GM18499 (cell line): ENCODE measurements at regions not wholly inside any gene's neighbourhood (a gene's known extent, or its start where the extent isn't known, plus 50 kb on each side); places are given as distances from the start of the nearest gene placed in this dataset.

Source experiments
- ATAC-seq: cut with Tn5 transposase; IDR thresholded peaks from one replicate; pipeline ENCODE4 v1.9.1; 2021; ENCODE audit warnings: moderate number of reproducible peaks; ENCODE audit not compliant: insufficient read depth, unreplicated experiment

- ATAC-seq, result no peak
These were observed 165.9 kb downstream of the BLID start for GRCh38 chr11:121950160-121950559.

- ATAC-seq, result no peak
These were observed 169.5 kb downstream of the BLID start for GRCh38 chr11:121946514-121946913.

GRCh38 chr11:121944556-121945230, 171.3 kb downstream of the BLID start:
- no peak for ATAC-seq

GRCh38 chr11:121938076-121938475, 177.9 kb downstream of the BLID start:
- ATAC-seq, result no peak

- no peak for ATAC-seq
These were observed 179.1 kb downstream of the BLID start for GRCh38 chr11:121936781-121937447.

GRCh38 chr11:121936370-121936769, 179.6 kb downstream of the BLID start:
- ATAC-seq, result no peak

GRCh38 chr11:121933694-121934093, 182.3 kb downstream of the BLID start:
- ATAC-seq, result no peak

GRCh38 chr11:121933294-121933693, 182.7 kb downstream of the BLID start:
- ATAC-seq, result no peak

GRCh38 chr11:121932646-121933185, 183.3 kb downstream of the BLID start:
- ATAC-seq, result no peak

- ATAC-seq, result no peak
These were observed 184.2 kb downstream of the BLID start for GRCh38 chr11:121931748-121932352.

- ATAC-seq, result no peak
These were observed 184.9 kb downstream of the BLID start for GRCh38 chr11:121931121-121931520.

GRCh38 chr11:121930004-121930965, 185.7 kb downstream of the BLID start:
- no peak for ATAC-seq

GRCh38 chr11:121929581-121929980, 186.4 kb downstream of the BLID start:
- ATAC-seq, result no peak

- no peak for ATAC-seq
These were observed 187.1 kb downstream of the BLID start for GRCh38 chr11:121928597-121929580.

GRCh38 chr11:121927789-121928188, 188.2 kb downstream of the BLID start:
- ATAC-seq, result no peak

GRCh38 chr11:121927097-121927785, 188.8 kb downstream of the BLID start:
- ATAC-seq, result no peak

GRCh38 chr11:121924191-121924590, 191.8 kb downstream of the BLID start:
- no peak for ATAC-seq

- no peak for ATAC-seq
These were observed 198.5 kb downstream of the BLID start for GRCh38 chr11:121917482-121917881.
